ENCODE measurements at regions not wholly inside any gene's neighbourhood (a gene's known extent, or its start where the extent isn't known, plus 50 kb on each side); places are given as distances from the start of the nearest gene placed in this dataset.

DNA sequence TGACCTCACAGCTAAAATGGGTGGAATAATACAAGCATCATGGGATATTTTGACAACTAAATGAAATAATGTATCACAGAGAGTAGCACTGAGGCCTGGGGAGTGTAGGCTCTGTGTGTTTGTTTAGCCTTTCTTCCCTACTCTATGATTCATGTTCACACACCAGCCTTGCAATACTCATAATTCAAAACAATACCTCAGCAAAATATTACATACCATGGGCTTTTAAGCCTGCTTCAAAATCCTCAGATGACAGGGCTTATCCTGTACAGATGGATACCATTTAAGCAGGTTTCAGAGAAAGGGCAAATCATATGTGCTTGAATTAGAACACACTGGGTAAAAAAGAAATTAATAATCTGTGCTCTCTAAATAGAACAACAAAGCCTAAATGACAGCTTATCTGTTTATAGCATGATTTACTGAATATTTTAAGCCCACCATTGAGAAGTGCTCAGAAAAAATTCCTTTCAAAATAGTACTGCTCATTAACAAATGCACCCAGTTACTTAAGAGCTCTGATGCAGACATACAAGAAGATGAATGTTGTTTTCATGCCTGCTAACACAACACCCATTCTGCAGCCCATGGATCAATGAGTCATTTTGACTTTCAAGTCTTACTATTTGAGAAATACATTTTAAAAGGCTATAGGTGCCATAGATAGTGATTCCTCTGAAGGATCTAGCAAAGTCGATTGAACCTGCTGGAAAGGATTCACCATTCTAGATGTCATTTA, 84.9 kb upstream of the ADAMTS20 start:
- no peak for TF ChIP-seq EZH2phosphoT487 (IDR thresholded peaks at IDR 0.05; ENCODE audit: insufficient read depth, low read depth)
- TF ChIP-seq EZH2 (IDR thresholded peaks at IDR 0.05; ENCODE audit: insufficient read depth, poor library complexity, severe bottlenecking): no peak
